IMR-90 (cell line): ENCODE measurements at regions not wholly inside any gene's neighbourhood (a gene's known extent, or its start where the extent isn't known, plus 50 kb on each side); places are given as distances from the start of the nearest gene placed in this dataset.
A peak's percentile ranks its signal among the peaks of the same experiment; 100 is the strongest.

ENCODE experiments used
- ATAC-seq: fragments of 200-7000 bp; cut with Tn5 transposase; 2 replicates; pipeline ENCODE4 v1.9.1; 2020; ENCODE audit warnings: low read depth, mild to moderate bottlenecking, moderate library complexity
- BruUV-seq: library from RNA; stranded (reverse); fragments of 400-500 nt; replicated peaks from 2 replicates; lab custom pipeline; 2021; lab: Mats Ljungman, UMichigan
- CTCF ChIA-PET: fragments of 300-600 bp; formaldehyde crosslinking; extraction: SDS; loops from one replicate; lab custom pipeline; 2021; ENCODE audit warnings: antibody characterized with exemption; lab: Yijun Ruan, JAX
- POLR2A ChIA-PET: fragments of 300-600 bp; sonication (Branson Sonifier 250); formaldehyde crosslinking; loops from one replicate; lab custom pipeline; 2022; ENCODE audit warnings: antibody characterized with exemption; ENCODE audit not compliant: unreplicated experiment; lab: Charles Lee
- DNase-seq: peaks from one replicate; pipeline ENCODE4 v3.0.0; 2013
- H2AFZ ChIP-seq: replicated peaks from 2 replicates; pipeline ENCODE3; 2013; ENCODE audit warnings: low read length, mild to moderate bottlenecking; ENCODE audit not compliant: poor library complexity
- H2AK5ac ChIP-seq: 2 replicates; pipeline ENCODE4 v1.6.1; 2013; ENCODE audit warnings: low read depth, low read length, inconsistent platforms
- H2AK9ac ChIP-seq: replicated peaks from 2 replicates; pipeline ENCODE3; 2013; ENCODE audit warnings: mild to moderate bottlenecking, low read depth, low read length, moderate library complexity; ENCODE audit not compliant: poor library complexity
- H2BK120ac ChIP-seq: 2 replicates; pipeline ENCODE4 v1.6.1; 2013; ENCODE audit warnings: low read depth, low read length, inconsistent platforms
- H2BK15ac ChIP-seq: 3 replicates; pipeline ENCODE4 v1.6.1; 2013; ENCODE audit warnings: low read depth, low read length, inconsistent platforms
- H2BK20ac ChIP-seq: 2 replicates; pipeline ENCODE4 v1.6.1; 2013; ENCODE audit warnings: low read depth, mild to moderate bottlenecking, inconsistent platforms, low read length, moderate library complexity
- H2BK5ac ChIP-seq: 2 replicates; pipeline ENCODE4 v1.6.1; 2013; ENCODE audit warnings: mild to moderate bottlenecking, low read depth, low read length, inconsistent platforms; ENCODE audit not compliant: poor library complexity, severe bottlenecking
- H3K14ac ChIP-seq: replicated peaks from 2 replicates; pipeline ENCODE4 v1.6.1; 2013; ENCODE audit warnings: low read depth, low read length, inconsistent platforms
- H3K18ac ChIP-seq: 2 replicates; pipeline ENCODE4 v1.6.1; 2013; ENCODE audit warnings: low read depth, low read length, control low read depth
- H3K23ac ChIP-seq: 2 replicates; pipeline ENCODE4 v1.6.1; 2013; ENCODE audit warnings: low read depth, low read length, inconsistent platforms
- H3K27ac ChIP-seq: 2 replicates; pipeline ENCODE4 v1.5.1; 2013; ENCODE audit warnings: mild to moderate bottlenecking, control low read depth, low read length; ENCODE audit not compliant: insufficient read depth
- H3K27me3 ChIP-seq: 2 replicates; pipeline ENCODE4 v1.6.1; 2013; ENCODE audit warnings: low read length; ENCODE audit not compliant: control insufficient read depth, insufficient read depth
- H3K36me3 ChIP-seq: 2 replicates; pipeline ENCODE4 v1.6.1; 2013; ENCODE audit warnings: low read length, mixed read lengths; ENCODE audit not compliant: control insufficient read depth, insufficient read depth
- H3K4ac ChIP-seq: 2 replicates; pipeline ENCODE4 v1.6.1; 2013; ENCODE audit warnings: low read depth, low read length, inconsistent platforms
- H3K4me1 ChIP-seq: 2 replicates; pipeline ENCODE4 v1.6.1; 2013; ENCODE audit warnings: low read length, mixed read lengths; ENCODE audit not compliant: control insufficient read depth, insufficient read depth
- H3K4me2 ChIP-seq: 2 replicates; pipeline ENCODE4 v1.6.1; 2013; ENCODE audit warnings: low read depth, mild to moderate bottlenecking, control low read depth, low read length, moderate library complexity
- H3K4me3 ChIP-seq: 2 replicates; pipeline ENCODE4 v1.5.1; 2013; ENCODE audit warnings: low read depth, mild to moderate bottlenecking, control low read depth, low read length, moderate library complexity; ENCODE audit not compliant: insufficient read depth
- H3K56ac ChIP-seq: 2 replicates; pipeline ENCODE4 v1.6.1; 2013; ENCODE audit warnings: low read length, inconsistent platforms; ENCODE audit not compliant: insufficient read depth; ENCODE audit errors: extremely low read depth
- H3K79me1 ChIP-seq, 2 experiments: 2 replicates each; pipeline ENCODE4 v1.6.1; 2013; ENCODE audit warnings: low read length in 2 of 2, inconsistent platforms in 1 of 2, low read depth in 1 of 2
- H3K9ac ChIP-seq: 2 replicates; pipeline ENCODE4 v1.6.1; 2013; ENCODE audit warnings: low read depth, low read length, control low read depth
- H3K9me1 ChIP-seq: 2 replicates; pipeline ENCODE4 v1.6.1; 2013; ENCODE audit warnings: low read length, inconsistent platforms; ENCODE audit not compliant: insufficient read depth
- H3K9me3 ChIP-seq: 2 replicates; pipeline ENCODE4 v1.6.1; 2013; ENCODE audit warnings: low read length; ENCODE audit not compliant: control insufficient read depth, insufficient read depth
- H4K20me1 ChIP-seq: 2 replicates; pipeline ENCODE4 v1.6.1; 2013; ENCODE audit warnings: low read length, inconsistent platforms; ENCODE audit not compliant: insufficient read depth
- H4K5ac ChIP-seq: 2 replicates; pipeline ENCODE4 v1.6.1; 2013; ENCODE audit warnings: mild to moderate bottlenecking, low read depth, low read length, control low read depth
- H4K8ac ChIP-seq, 2 experiments: 2 replicates each; pipeline ENCODE4 v1.6.1; 2013; ENCODE audit warnings: low read depth in 2 of 2, low read length in 2 of 2, control low read depth in 1 of 2, inconsistent platforms in 1 of 2
- H4K91ac ChIP-seq: 2 replicates; pipeline ENCODE4 v1.6.1; 2013; ENCODE audit warnings: low read depth, low read length, inconsistent platforms; ENCODE audit not compliant: insufficient read depth
- BHLHE40 ChIP-seq: fragments of 150-350 bp; IDR thresholded peaks from 2 replicates; pipeline ENCODE4 v1.6.1; 2016; ENCODE audit warnings: mild to moderate bottlenecking, low read depth, low read length
- CTCF ChIP-seq: conservative IDR thresholded peaks from 2 replicates; pipeline ENCODE4 v1.5.1; 2012; ENCODE audit warnings: mild to moderate bottlenecking, low read depth, low read length, improper control_type of control experiment
- ELK1 ChIP-seq: fragments of 150-350 bp; IDR thresholded peaks from 2 replicates; pipeline ENCODE4 v1.6.1; 2016; ENCODE audit warnings: low read depth, mild to moderate bottlenecking, low read length, moderate library complexity, borderline replicate concordance
- FOS ChIP-seq: fragments of 150-350 bp; IDR thresholded peaks from 2 replicates; pipeline ENCODE4 v1.6.1; 2016; ENCODE audit warnings: low read depth, low read length
- MAFK ChIP-seq: IDR thresholded peaks from 2 replicates; pipeline ENCODE4 v1.6.1; 2012; ENCODE audit warnings: low read depth, low read length, improper control_type of control experiment
- MAZ ChIP-seq: IDR thresholded peaks from 2 replicates; pipeline ENCODE4 v1.6.1; 2012; ENCODE audit warnings: low read depth, mild to moderate bottlenecking, low read length, improper control_type of control experiment, moderate library complexity, borderline replicate concordance
- MXI1 ChIP-seq: IDR thresholded peaks from 2 replicates; pipeline ENCODE4 v1.6.1; 2012; ENCODE audit warnings: low read depth, mild to moderate bottlenecking, low read length, moderate library complexity, borderline replicate concordance
- NFE2L2 ChIP-seq: fragments of 150-350 bp; IDR thresholded peaks from 2 replicates; pipeline ENCODE4 v1.6.1; 2016; ENCODE audit warnings: low read depth, mild to moderate bottlenecking, low read length
- POLR2A ChIP-seq: IDR thresholded peaks from 2 replicates; pipeline ENCODE4 v1.6.1; 2012; ENCODE audit warnings: mild to moderate bottlenecking, low read depth, low read length
- RAD21 ChIP-seq: IDR thresholded peaks from 2 replicates; pipeline ENCODE4 v1.6.1; 2012; ENCODE audit warnings: low read length, improper control_type of control experiment
- RCOR1 ChIP-seq: IDR thresholded peaks from 2 replicates; pipeline ENCODE4 v1.6.1; 2012; ENCODE audit warnings: mild to moderate bottlenecking, low read length, improper control_type of control experiment; ENCODE audit not compliant: insufficient replicate concordance
- RFX5 ChIP-seq: IDR thresholded peaks from 2 replicates; pipeline ENCODE4 v1.8.0; 2012; ENCODE audit warnings: low read depth, mild to moderate bottlenecking, low read length, moderate library complexity
- SMC3 ChIP-seq: fragments of 150-350 bp; IDR thresholded peaks from 2 replicates; pipeline ENCODE4 v1.6.1; 2016; ENCODE audit warnings: low read depth, mild to moderate bottlenecking, antibody characterized with exemption, low read length, moderate library complexity
- USF2 ChIP-seq: fragments of 150-350 bp; IDR thresholded peaks from 2 replicates; pipeline ENCODE4 v1.6.1; 2017; ENCODE audit warnings: mild to moderate bottlenecking, antibody characterized with exemption, low read length, low read depth
- WGBS, 2 experiments: methylation state at CpG; one replicate each; pipeline versions ENCODE4 v1.1.5 to v1.1.7; 2013; ENCODE audit warnings: missing lambda C conversion rate in 2 of 2; ENCODE audit not compliant: insufficient read length in 1 of 2; ENCODE audit errors: extremely low coverage in 2 of 2; 5-methylcytosine and 5-hydroxymethylcytosine counted together
- dilution Hi-C: fragments of 300-500 bp; cut with HindIII; formaldehyde crosslinking; loops from one replicate; pipeline ENCODE4 v1.14.3; 2018; ENCODE audit warnings: low sequenced_read_pairs; ENCODE audit not compliant: unreplicated experiment
- in situ Hi-C: fragments of 300-500 bp; cut with MboI; formaldehyde crosslinking; loops from 3 replicates; pipeline ENCODE4 v1.14.3; 2019; ENCODE audit warnings: low sequenced_read_pairs, inconsistent platforms, mixed read lengths
- intact Hi-C: fragments of 100-400 bp; cut with micrococcal nuclease; formaldehyde crosslinking; loops from 2 replicates; pipeline ENCODE4 v1.10.0; 2022

DNA sequence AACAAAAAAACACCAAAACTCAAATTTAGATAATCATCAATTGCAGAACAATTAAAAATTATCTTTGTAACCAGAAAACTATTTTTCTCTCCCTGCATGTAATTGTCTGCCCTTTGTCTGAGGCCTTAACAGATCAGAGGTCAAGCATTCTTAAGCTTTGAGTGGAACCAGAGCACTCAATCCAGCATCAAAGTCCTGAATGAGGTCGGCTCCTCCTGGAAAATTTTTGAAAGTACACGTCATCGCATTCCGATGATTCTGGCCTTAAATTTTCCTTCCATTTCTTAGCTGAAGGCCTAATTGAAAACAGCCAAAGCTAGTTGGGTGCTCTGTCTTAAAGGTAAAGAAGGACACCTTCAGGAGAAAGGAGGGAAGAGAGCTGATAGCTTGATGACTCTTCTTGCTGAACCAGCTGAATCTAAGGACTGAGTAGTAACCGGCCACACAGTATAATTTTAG lies 510.2 kb upstream of the SULF2 start:
- H3K27me3 ChIP-seq = peaks cover under 1% of the 10 kb centered on the region; the same call in 1 of the 2 replicates
- ATAC-seq (peak; percentile 91), DNase-seq (peak; percentile 94)
- H3K9ac ChIP-seq = no peak overlapping the region; the same call in 1 of the 2 replicates
- no peak overlapping the region for H3K4me3 ChIP-seq
- no CpG with 5 or more reads among the region's 5 CpGs for WGBS, 2 experiments
- no peak overlapping the region for H4K5ac ChIP-seq
- H2BK20ac ChIP-seq = peak overlapping the region; percentile 91
- no peak overlapping the region for H2AK9ac ChIP-seq
- ChIA-PET POLR2A (interaction anchor here (0.7 kb wide), 1 partner anchor 17 kb away, joined by 3 read pairs; no protein-coding TSS in a partner anchor), CTCF (interaction anchor here (0.7 to 1.9 kb wide), 8 partner anchors 9 to 633 kb away, joined by 3 to 7 read pairs (median 4); no protein-coding TSS in a partner anchor)
- peak overlapping the region; percentile 15; the same call in 1 of the 2 replicates for H3K4me2 ChIP-seq
- H2BK120ac ChIP-seq = peak overlapping the region; percentile 90
- H3K9me3 ChIP-seq = 0 out of 2 replicates have a peak, but pooled peaks cover 3% of the 10 kb centered on the region
- dilution Hi-C loops (no loop called here), intact Hi-C loops (loop anchor here (2.0 to 10.0 kb wide), 4 partner anchors 327 to 633 kb away; partner anchors contain the start of gene SULF2), in situ Hi-C loops (loop anchor here (10.0 to 25.0 kb wide), 2 partner anchors 611 to 617 kb away; partner anchors contain the start of gene ARFGEF2)
- peak overlapping the region; percentile 70; the same call in 1 of the 2 replicates for H3K18ac ChIP-seq
- H3K36me3 ChIP-seq = no peaks in the 10 kb centered on the region
- H4K8ac ChIP-seq = peak overlapping the region; percentile 23 to 62; a peak in 3 of 4 replicates
- H3K27ac ChIP-seq = peak overlapping the region; percentile 47; the same call in 1 of the 2 replicates
- H3K14ac ChIP-seq = 0 out of 2 replicates have a peak overlapping the region, but pooled peaks have one; percentile 32
- H2BK5ac ChIP-seq = peak overlapping the region; percentile 70
- H4K91ac ChIP-seq = peak overlapping the region; percentile 79; the same call in 1 of the 2 replicates
- peak overlapping the region; percentile 65 for H3K56ac ChIP-seq
- H3K79me1 ChIP-seq = no peaks in the 10 kb centered on the region
- H3K4me1 ChIP-seq = peaks cover 14% of the 10 kb centered on the region
- peak overlapping the region; percentile 5; the same call in 1 of the 2 replicates for H2AK5ac ChIP-seq
- no peak overlapping the region for H2AFZ ChIP-seq
- H3K23ac ChIP-seq = peak overlapping the region; percentile 50; the same call in 1 of the 2 replicates
- H4K20me1 ChIP-seq = no peaks in the 10 kb centered on the region
- peaks cover 18% of the 10 kb centered on the region; the same call in 1 of the 2 replicates for H3K9me1 ChIP-seq
- no TSS peak for BruUV-seq
- 0 out of 3 replicates have a peak overlapping the region, but pooled peaks have one; percentile 12 for H2BK15ac ChIP-seq
- H3K4ac ChIP-seq = peak overlapping the region; percentile 80; the same call in 1 of the 2 replicates
- no peak; the same call in 1 of the 2 replicates for TF ChIP-seq FOS
- peak; percentile 28; the same call in 1 of the 2 replicates for TF ChIP-seq SMC3
- no peak for TF ChIP-seq POLR2A
- TF ChIP-seq MAFK = peak; percentile 59
- no peak for TF ChIP-seq USF2
- no peak for TF ChIP-seq BHLHE40
- no peak for TF ChIP-seq RFX5
- peak; percentile 62 for TF ChIP-seq RAD21
- peak; percentile 53 for TF ChIP-seq CTCF
- no peak for TF ChIP-seq MAZ
- no peak for TF ChIP-seq ELK1
- no peak for TF ChIP-seq RCOR1
- TF ChIP-seq MXI1 = no peak
- TF ChIP-seq NFE2L2 = no peak
